ENCODE measurements at regions not wholly inside any gene's neighbourhood (a gene's known extent, or its start where the extent isn't known, plus 50 kb on each side); places are given as distances from the start of the nearest gene placed in this dataset.
A peak's percentile ranks its signal among the peaks of the same experiment; 100 is the strongest.

GRCh38 chr16:65176603-65177002 is 54.7 kb upstream of the CDH11 start:
- TF ChIP-seq CTCF (IDR thresholded peaks at IDR 0.05; ENCODE audit: low read length, missing control alignments), result no peak
- peak; percentile 78 for DNase-seq (ENCODE audit: low read depth)
- H3K4me3 ChIP-seq (replicated peaks; ENCODE audit: low read depth, low read length), result no peak overlapping the region

DNA sequence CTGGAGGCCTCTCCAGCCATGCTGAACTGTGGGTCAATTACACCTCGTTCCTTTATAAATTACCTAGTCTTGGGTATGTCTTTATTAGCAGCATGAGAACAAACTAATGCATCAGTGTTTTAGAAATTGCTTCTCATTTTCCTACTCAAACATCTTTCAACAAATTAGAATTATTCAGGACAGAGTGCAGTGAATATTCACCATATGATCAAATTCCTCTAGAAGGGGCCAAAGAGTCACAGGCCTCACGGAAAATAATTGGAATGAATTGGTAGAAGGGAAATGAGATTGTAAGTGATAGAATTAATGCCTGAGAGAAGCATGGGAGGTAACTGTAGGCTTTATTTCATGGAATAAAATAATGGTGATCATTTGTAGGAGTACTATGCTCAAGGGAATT is 50.5 kb upstream of the CDH11 start:
- no peak for TF ChIP-seq CTCF (IDR thresholded peaks at IDR 0.05; ENCODE audit: low read length, missing control alignments)
- no peak overlapping the region for H3K4me3 ChIP-seq (replicated peaks; ENCODE audit: low read depth, low read length)
- no peak for DNase-seq (ENCODE audit: low read depth)
